SK-N-SH (cell line): ENCODE measurements at regions not wholly inside any gene's neighbourhood (a gene's known extent, or its start where the extent isn't known, plus 50 kb on each side); places are given as distances from the start of the nearest gene placed in this dataset.

Experiments used
- CTCF ChIA-PET: fragments of 300-600, 350-600 bp; formaldehyde crosslinking; extraction: SDS; loops from one replicate; lab custom pipeline; 2021; lab: Yijun Ruan, JAX
- POLR2A ChIA-PET: fragments of 350-600 bp; sonication (Branson Sonifier 250); formaldehyde crosslinking; extraction: SDS; loops from one replicate; lab custom pipeline; 2020; ENCODE audit warnings: antibody characterized with exemption, inconsistent platforms; lab: Yijun Ruan, JAX
- DNase-seq: peaks from one replicate; pipeline ENCODE4 v3.0.0; 2012
- H2AFZ ChIP-seq: fragments of 200-600 bp; sonication (generic); 2 replicates; pipeline ENCODE4 v1.8.1; 2016; ENCODE audit warnings: antibody characterized with exemption, mild to moderate bottlenecking, low read depth
- H3F3A ChIP-seq: fragments of 200-600 bp; sonication (generic); replicated peaks from 2 replicates; pipeline ENCODE3; 2016; ENCODE audit warnings: antibody characterized with exemption, mild to moderate bottlenecking; ENCODE audit not compliant: insufficient read depth
- H3K27ac ChIP-seq, 2 experiments: fragments of 200-500 bp in 1 of 2; fragments of 200-600 bp in 1 of 2; sonication (Bioruptor generic) in 1 of 2; sonication (generic), shearing (Covaris generic) in 1 of 2; 2 replicates each; pipeline versions ENCODE4 v1.5.1 to v1.6.1; 2014 to 2016; ENCODE audit warnings: low read depth in 2 of 2, inconsistent platforms in 1 of 2, low read length in 1 of 2, mild to moderate bottlenecking in 1 of 2, mixed read lengths in 1 of 2
- H3K27me3 ChIP-seq: fragments of 200-600 bp; sonication (generic), shearing (Covaris generic); 2 replicates; pipeline ENCODE4 v1.6.1; 2016; ENCODE audit warnings: mixed run types; ENCODE audit not compliant: insufficient read depth
- H3K36me3 ChIP-seq, 2 experiments: fragments of 200-500 bp in 1 of 2; fragments of 200-600 bp in 1 of 2; sonication (Bioruptor generic) in 1 of 2; sonication (generic) in 1 of 2; replicated peaks in 1 of 2; 2 replicates each; pipeline versions ENCODE3 to v1.5.1; 2014 to 2016; ENCODE audit warnings: low read length in 1 of 2, mild to moderate bottlenecking in 1 of 2; ENCODE audit not compliant: insufficient read depth in 2 of 2, control insufficient read depth in 1 of 2
- H3K4me1 ChIP-seq, 2 experiments: fragments of 200-500 bp in 1 of 2; fragments of 200-600 bp in 1 of 2; sonication (Bioruptor generic) in 1 of 2; sonication (generic), shearing (Covaris generic) in 1 of 2; 2 replicates each; pipeline versions ENCODE4 v1.5.1 to v1.6.1; 2014 to 2016; ENCODE audit warnings: low read depth in 1 of 2, low read length in 1 of 2, mixed run types in 1 of 2; ENCODE audit not compliant: insufficient read depth in 2 of 2, control insufficient read depth in 1 of 2
- H3K4me2 ChIP-seq: fragments of 200-600 bp; sonication (generic), shearing (Covaris generic); 2 replicates; pipeline ENCODE4 v1.6.1; 2017; ENCODE audit warnings: mixed run types
- H3K4me3 ChIP-seq, 2 experiments: fragments of 200-500 bp in 1 of 2; fragments of 200-600 bp in 1 of 2; sonication (Bioruptor generic) in 1 of 2; sonication (generic), shearing (Covaris generic) in 1 of 2; 2 replicates each; pipeline versions ENCODE4 v1.5.1 to v1.8.1; 2014 to 2016; ENCODE audit warnings: low read depth in 2 of 2, inconsistent platforms in 1 of 2, low read length in 1 of 2, mild to moderate bottlenecking in 1 of 2, mixed read lengths in 1 of 2, moderate library complexity in 1 of 2
- H3K79me2 ChIP-seq: fragments of 200-600 bp; sonication (generic); 2 replicates; pipeline ENCODE4 v1.8.1; 2017; ENCODE audit warnings: mild to moderate bottlenecking; ENCODE audit not compliant: insufficient read depth
- H3K9ac ChIP-seq: fragments of 200-600 bp; sonication (generic); 2 replicates; pipeline ENCODE4 v1.6.1; 2017; ENCODE audit warnings: mixed run types
- H3K9me2 ChIP-seq: fragments of 200-600 bp; sonication (generic); 2 replicates; pipeline ENCODE4 v1.6.1; 2017; ENCODE audit warnings: mixed run types
- H3K9me3 ChIP-seq: fragments of 200-600 bp; sonication (generic); 2 replicates; pipeline ENCODE4 v1.6.1; 2017; ENCODE audit warnings: mixed run types, mild to moderate bottlenecking, moderate library complexity
- H4K20me1 ChIP-seq: fragments of 200-600 bp; sonication (generic); 2 replicates; pipeline ENCODE4 v1.6.1; 2017; ENCODE audit warnings: mild to moderate bottlenecking, mixed run types; ENCODE audit not compliant: insufficient read depth
- CTCF ChIP-seq: fragments of 200-600 bp; sonication (generic); IDR thresholded peaks from 2 replicates; pipeline ENCODE4 v1.6.1; 2017; ENCODE audit warnings: antibody characterized with exemption, mild to moderate bottlenecking, moderate library complexity
- ELF1 ChIP-seq: IDR thresholded peaks from 2 replicates; pipeline ENCODE4 v1.4.0; 2012
- EP300 ChIP-seq, 2 experiments: IDR thresholded peaks; 2 replicates each; pipeline versions ENCODE4 v1.4.0 to v1.6.1; 2012; ENCODE audit warnings: borderline replicate concordance in 1 of 2, low read depth in 1 of 2, low read length in 1 of 2
- EZH2phosphoT487 ChIP-seq: fragments of 200-600 bp; sonication (generic); IDR thresholded peaks from 2 replicates; pipeline ENCODE4 v1.6.1; 2017; ENCODE audit warnings: low read depth, mixed run types, mild to moderate bottlenecking, antibody characterized with exemption, moderate library complexity, borderline replicate concordance
- FOSL2 ChIP-seq: IDR thresholded peaks from 2 replicates; pipeline ENCODE4 v1.4.0; 2012; ENCODE audit warnings: low read depth, mild to moderate bottlenecking, moderate library complexity, borderline replicate concordance
- FOXJ3 ChIP-seq: sonication (generic); formaldehyde crosslinking; IDR thresholded peaks from 2 replicates; pipeline ENCODE4 v1.5.1; 2020; ENCODE audit warnings: mild to moderate bottlenecking, missing genetic modification reagents
- FOXM1 ChIP-seq: IDR thresholded peaks from 2 replicates; pipeline ENCODE4 v1.4.0; 2012; ENCODE audit warnings: low read depth, mild to moderate bottlenecking
- GABPA ChIP-seq: IDR thresholded peaks from 2 replicates; pipeline ENCODE4 v1.4.0; 2012; ENCODE audit warnings: low read depth, mild to moderate bottlenecking
- MAX ChIP-seq: IDR thresholded peaks from 2 replicates; pipeline ENCODE4 v1.4.0; 2012; ENCODE audit warnings: low read depth
- MEF2A ChIP-seq: IDR thresholded peaks from 2 replicates; pipeline ENCODE4 v1.4.0; 2012; ENCODE audit warnings: low read depth, borderline replicate concordance
- MXI1 ChIP-seq: IDR thresholded peaks from 2 replicates; pipeline ENCODE4 v1.6.1; 2012; ENCODE audit warnings: mild to moderate bottlenecking, low read depth, low read length, improper control_type of control experiment
- NRF1 ChIP-seq: IDR thresholded peaks from 2 replicates; pipeline ENCODE4 v1.6.1; 2012; ENCODE audit warnings: low read depth, mild to moderate bottlenecking, low read length
- PBX3 ChIP-seq: IDR thresholded peaks from 2 replicates; pipeline ENCODE4; 2012
- POLR2AphosphoS5 ChIP-seq: IDR thresholded peaks from 2 replicates; pipeline ENCODE4 v1.6.1; 2012; ENCODE audit warnings: low read depth, low read length
- RAD21 ChIP-seq: IDR thresholded peaks from 2 replicates; pipeline ENCODE4 v1.6.1; 2012; ENCODE audit warnings: mild to moderate bottlenecking, low read length
- RXRA ChIP-seq: IDR thresholded peaks from 2 replicates; pipeline ENCODE4 v1.4.0; 2012; ENCODE audit warnings: low read depth, mild to moderate bottlenecking, borderline replicate concordance
- TAF1 ChIP-seq: IDR thresholded peaks from 2 replicates; pipeline ENCODE4 v1.6.1; 2012; ENCODE audit warnings: low read depth, mild to moderate bottlenecking, low read length, moderate library complexity, borderline replicate concordance
- ZBTB33 ChIP-seq: IDR thresholded peaks from 2 replicates; pipeline ENCODE4 v1.4.0; 2012; ENCODE audit warnings: low read depth, borderline replicate concordance
- WGBS: methylation state at CpG from one replicate; pipeline ENCODE4 v1.1.6; 2017; ENCODE audit warnings: low lambda C conversion rate; 5-methylcytosine and 5-hydroxymethylcytosine counted together

- WGBS = 10% methylated on average over 5 of the region's 5 CpGs
- Histone ChIP-seq H3K9ac (no peak overlapping the region), H2AFZ (no peak overlapping the region), H3F3A (no peaks in the 10 kb centered on the region), H3K27me3 (no peaks in the 10 kb centered on the region), H3K9me2 (no peaks in the 10 kb centered on the region), H3K4me2 (no peak overlapping the region), H3K79me2 (no peaks in the 10 kb centered on the region), H3K9me3 (no peaks in the 10 kb centered on the region), H3K27ac (no peak overlapping the region), H3K36me3 (no peaks in the 10 kb centered on the region), H3K4me3 (no peak overlapping the region), H4K20me1 (no peaks in the 10 kb centered on the region), H3K4me1 (no peaks in the 10 kb centered on the region)
- DNase-seq = no peak
- TF ChIP-seq EZH2phosphoT487 (no peak), MEF2A (no peak), MAX (no peak), FOXM1 (no peak), POLR2AphosphoS5 (no peak), NRF1 (no peak), FOXJ3 (CRISPR knock-in tag) (no peak), MXI1 (no peak), ELF1 (no peak), CTCF (no peak), FOSL2 (no peak)
- ChIA-PET POLR2A (no interaction called here), CTCF (no interaction called here)
Observed at GRCh38 chr10:26378861-26379294, 59.3 kb upstream of the APBB1IP start.

DNA sequence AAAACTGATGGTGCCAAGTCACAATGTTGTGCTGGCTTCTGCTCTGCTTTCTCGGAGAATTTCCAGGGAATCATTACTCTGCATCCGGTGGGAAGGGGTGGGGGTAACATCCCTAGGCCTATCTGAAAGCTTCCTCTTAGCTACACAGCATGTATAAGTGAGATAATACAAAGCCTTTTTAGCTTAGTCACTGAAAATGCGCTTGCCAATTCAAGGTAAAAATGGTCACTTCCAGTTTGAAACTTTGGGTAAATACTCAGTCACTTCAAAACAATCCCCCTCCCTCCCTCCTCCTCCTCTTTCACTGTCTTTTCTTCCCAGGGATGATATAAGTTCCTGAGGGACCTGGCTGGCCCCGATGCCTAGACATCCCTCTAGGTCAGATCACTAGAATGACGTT is 57.3 kb upstream of the APBB1IP start:
- Histone ChIP-seq H3F3A (no peaks in the 10 kb centered on the region), H3K79me2 (no peaks in the 10 kb centered on the region), H3K4me3 (no peak overlapping the region), H3K36me3 (no peaks in the 10 kb centered on the region), H3K4me2 (no peak overlapping the region), H3K27me3 (no peaks in the 10 kb centered on the region), H3K27ac (no peak overlapping the region), H3K9ac (no peak overlapping the region), H4K20me1 (no peaks in the 10 kb centered on the region), H3K9me3 (no peaks in the 10 kb centered on the region), H2AFZ (no peak overlapping the region), H3K4me1 (no peaks in the 10 kb centered on the region), H3K9me2 (no peaks in the 10 kb centered on the region)
- 0% methylated on average over 5 of the region's 5 CpGs for WGBS
- ChIA-PET POLR2A (no interaction called here), CTCF (no interaction called here)
- no peak for TF ChIP-seq FOXM1
- no peak for TF ChIP-seq RXRA
- no peak for TF ChIP-seq MXI1
- no peak for TF ChIP-seq ZBTB33
- TF ChIP-seq TAF1 = no peak
- TF ChIP-seq FOSL2 = no peak
- no peak for TF ChIP-seq PBX3
- no peak for TF ChIP-seq GABPA
- no peak for TF ChIP-seq EP300 (IDR thresholded peaks at IDR 0.05; ENCODE audit: borderline replicate concordance in 1 of 2, low read depth in 1 of 2, low read length in 1 of 2)
- no peak for TF ChIP-seq POLR2AphosphoS5
- no peak for TF ChIP-seq RAD21
- TF ChIP-seq FOXJ3 (CRISPR knock-in tag) = no peak
- DNase-seq = no peak
